ENCODE measurements at regions not wholly inside any gene's neighbourhood (a gene's known extent, or its start where the extent isn't known, plus 50 kb on each side); places are given as distances from the start of the nearest gene placed in this dataset.

DNA sequence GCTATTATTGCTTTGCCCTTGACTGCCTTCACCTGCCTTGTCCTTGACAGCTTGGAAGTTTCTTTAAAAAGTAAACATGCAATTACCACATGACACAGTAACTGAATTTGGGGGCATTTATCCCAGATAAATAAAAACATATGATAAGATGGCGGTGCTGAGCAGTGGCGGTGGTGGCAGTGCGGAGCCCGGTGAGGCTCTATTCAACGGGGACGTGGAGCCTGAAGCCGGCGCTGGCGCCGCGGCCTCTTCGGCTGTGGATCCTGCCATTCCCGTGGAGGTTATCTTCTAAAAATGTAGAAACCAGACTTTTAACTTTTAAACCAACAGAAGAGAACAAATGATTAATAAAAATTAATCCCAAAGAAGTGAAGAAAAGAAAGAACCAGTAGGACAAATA, 59.7 kb upstream of the ZDHHC15 start:
- TF ChIP-seq ESRRA (IDR thresholded peaks at IDR 0.05; ENCODE audit: borderline replicate concordance, low read length) (no peak), E2F6 (IDR thresholded peaks at IDR 0.05; ENCODE audit: borderline replicate concordance, low read depth) (no peak), HDAC2 (IDR thresholded peaks at IDR 0.05) (no peak), EHMT2 (IDR thresholded peaks at IDR 0.05; ENCODE audit: low read depth) (no peak), TP53 (CRISPR knock-in tag; IDR thresholded peaks at IDR 0.05) (no peak), POLR2A (IDR thresholded peaks at IDR 0.05; ENCODE audit: low read length) (no peak), KDM1A (IDR thresholded peaks at IDR 0.05; ENCODE audit: low read depth) (no peak), BHLHE40 (IDR thresholded peaks at IDR 0.05; ENCODE audit: low read depth, low read length) (no peak), ATOH8 (CRISPR knock-in tag; IDR thresholded peaks at IDR 0.05; ENCODE audit: low read depth) (no peak)
- TF ChIP-seq, protein P1, sequence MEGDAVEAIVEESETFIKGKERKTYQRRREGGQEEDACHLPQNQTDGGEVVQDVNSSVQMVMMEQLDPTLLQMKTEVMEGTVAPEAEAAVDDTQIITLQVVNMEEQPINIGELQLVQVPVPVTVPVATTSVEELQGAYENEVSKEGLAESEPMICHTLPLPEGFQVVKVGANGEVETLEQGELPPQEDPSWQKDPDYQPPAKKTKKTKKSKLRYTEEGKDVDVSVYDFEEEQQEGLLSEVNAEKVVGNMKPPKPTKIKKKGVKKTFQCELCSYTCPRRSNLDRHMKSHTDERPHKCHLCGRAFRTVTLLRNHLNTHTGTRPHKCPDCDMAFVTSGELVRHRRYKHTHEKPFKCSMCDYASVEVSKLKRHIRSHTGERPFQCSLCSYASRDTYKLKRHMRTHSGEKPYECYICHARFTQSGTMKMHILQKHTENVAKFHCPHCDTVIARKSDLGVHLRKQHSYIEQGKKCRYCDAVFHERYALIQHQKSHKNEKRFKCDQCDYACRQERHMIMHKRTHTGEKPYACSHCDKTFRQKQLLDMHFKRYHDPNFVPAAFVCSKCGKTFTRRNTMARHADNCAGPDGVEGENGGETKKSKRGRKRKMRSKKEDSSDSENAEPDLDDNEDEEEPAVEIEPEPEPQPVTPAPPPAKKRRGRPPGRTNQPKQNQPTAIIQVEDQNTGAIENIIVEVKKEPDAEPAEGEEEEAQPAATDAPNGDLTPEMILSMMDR (IDR thresholded peaks at IDR 0.05): no peak
- TF ChIP-seq, protein P2, sequence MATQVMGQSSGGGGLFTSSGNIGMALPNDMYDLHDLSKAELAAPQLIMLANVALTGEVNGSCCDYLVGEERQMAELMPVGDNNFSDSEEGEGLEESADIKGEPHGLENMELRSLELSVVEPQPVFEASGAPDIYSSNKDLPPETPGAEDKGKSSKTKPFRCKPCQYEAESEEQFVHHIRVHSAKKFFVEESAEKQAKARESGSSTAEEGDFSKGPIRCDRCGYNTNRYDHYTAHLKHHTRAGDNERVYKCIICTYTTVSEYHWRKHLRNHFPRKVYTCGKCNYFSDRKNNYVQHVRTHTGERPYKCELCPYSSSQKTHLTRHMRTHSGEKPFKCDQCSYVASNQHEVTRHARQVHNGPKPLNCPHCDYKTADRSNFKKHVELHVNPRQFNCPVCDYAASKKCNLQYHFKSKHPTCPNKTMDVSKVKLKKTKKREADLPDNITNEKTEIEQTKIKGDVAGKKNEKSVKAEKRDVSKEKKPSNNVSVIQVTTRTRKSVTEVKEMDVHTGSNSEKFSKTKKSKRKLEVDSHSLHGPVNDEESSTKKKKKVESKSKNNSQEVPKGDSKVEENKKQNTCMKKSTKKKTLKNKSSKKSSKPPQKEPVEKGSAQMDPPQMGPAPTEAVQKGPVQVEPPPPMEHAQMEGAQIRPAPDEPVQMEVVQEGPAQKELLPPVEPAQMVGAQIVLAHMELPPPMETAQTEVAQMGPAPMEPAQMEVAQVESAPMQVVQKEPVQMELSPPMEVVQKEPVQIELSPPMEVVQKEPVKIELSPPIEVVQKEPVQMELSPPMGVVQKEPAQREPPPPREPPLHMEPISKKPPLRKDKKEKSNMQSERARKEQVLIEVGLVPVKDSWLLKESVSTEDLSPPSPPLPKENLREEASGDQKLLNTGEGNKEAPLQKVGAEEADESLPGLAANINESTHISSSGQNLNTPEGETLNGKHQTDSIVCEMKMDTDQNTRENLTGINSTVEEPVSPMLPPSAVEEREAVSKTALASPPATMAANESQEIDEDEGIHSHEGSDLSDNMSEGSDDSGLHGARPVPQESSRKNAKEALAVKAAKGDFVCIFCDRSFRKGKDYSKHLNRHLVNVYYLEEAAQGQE (IDR thresholded peaks at IDR 0.05): no peak

All from A549 (cell line).